ENCODE measurements at regions not wholly inside any gene's neighbourhood (a gene's known extent, or its start where the extent isn't known, plus 50 kb on each side); places are given as distances from the start of the nearest gene placed in this dataset.

DNA sequence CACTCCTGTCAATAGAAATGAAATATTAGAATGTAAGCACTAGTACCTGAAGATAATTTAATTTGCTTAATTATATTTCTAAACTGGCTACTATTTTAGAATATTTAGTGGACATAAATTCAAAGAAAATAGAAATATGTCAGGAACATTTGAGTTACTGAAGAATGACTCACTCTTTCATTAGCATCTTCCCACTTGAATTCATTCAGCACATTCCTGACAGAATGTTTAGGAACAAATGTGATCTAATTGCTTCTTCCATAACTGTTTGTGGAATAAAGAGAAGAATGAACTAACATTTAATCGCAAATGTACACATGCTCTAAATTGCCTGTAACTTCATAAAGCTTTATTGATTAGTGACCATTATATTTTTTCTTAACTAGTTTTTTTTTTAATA, 306.2 kb upstream of the ADAMTSL1 start:
- TF ChIP-seq, protein P1, sequence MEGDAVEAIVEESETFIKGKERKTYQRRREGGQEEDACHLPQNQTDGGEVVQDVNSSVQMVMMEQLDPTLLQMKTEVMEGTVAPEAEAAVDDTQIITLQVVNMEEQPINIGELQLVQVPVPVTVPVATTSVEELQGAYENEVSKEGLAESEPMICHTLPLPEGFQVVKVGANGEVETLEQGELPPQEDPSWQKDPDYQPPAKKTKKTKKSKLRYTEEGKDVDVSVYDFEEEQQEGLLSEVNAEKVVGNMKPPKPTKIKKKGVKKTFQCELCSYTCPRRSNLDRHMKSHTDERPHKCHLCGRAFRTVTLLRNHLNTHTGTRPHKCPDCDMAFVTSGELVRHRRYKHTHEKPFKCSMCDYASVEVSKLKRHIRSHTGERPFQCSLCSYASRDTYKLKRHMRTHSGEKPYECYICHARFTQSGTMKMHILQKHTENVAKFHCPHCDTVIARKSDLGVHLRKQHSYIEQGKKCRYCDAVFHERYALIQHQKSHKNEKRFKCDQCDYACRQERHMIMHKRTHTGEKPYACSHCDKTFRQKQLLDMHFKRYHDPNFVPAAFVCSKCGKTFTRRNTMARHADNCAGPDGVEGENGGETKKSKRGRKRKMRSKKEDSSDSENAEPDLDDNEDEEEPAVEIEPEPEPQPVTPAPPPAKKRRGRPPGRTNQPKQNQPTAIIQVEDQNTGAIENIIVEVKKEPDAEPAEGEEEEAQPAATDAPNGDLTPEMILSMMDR (IDR thresholded peaks at IDR 0.05; ENCODE audit: low read depth, low read length, poor library complexity, severe bottlenecking): no peak
- no peak for TF ChIP-seq EZH2phosphoT487 (IDR thresholded peaks at IDR 0.05; ENCODE audit: borderline replicate concordance, low read length)

All from DOHH2 (cell line).